SU-DHL-6 (cell line): ENCODE measurements at regions not wholly inside any gene's neighbourhood (a gene's known extent, or its start where the extent isn't known, plus 50 kb on each side); places are given as distances from the start of the nearest gene placed in this dataset.

Source experiments
- EZH2phosphoT487 ChIP-seq: fragments of 200-600 bp; sonication (generic), shearing (Covaris generic); conservative IDR thresholded peaks from 2 replicates; pipeline ENCODE4 v1.6.1; 2018; ENCODE audit warnings: mild to moderate bottlenecking, antibody characterized with exemption, low read length, moderate library complexity, mixed read lengths
- TF ChIP-seq, protein P1 (sequence below): fragments of 200-600 bp; sonication (generic); IDR thresholded peaks from one replicate; pipeline ENCODE4 v1.5.1; 2017; ENCODE audit warnings: antibody characterized with exemption, mild to moderate bottlenecking, low read length, moderate library complexity; ENCODE audit not compliant: insufficient read depth, poor library complexity, severe bottlenecking

DNA sequence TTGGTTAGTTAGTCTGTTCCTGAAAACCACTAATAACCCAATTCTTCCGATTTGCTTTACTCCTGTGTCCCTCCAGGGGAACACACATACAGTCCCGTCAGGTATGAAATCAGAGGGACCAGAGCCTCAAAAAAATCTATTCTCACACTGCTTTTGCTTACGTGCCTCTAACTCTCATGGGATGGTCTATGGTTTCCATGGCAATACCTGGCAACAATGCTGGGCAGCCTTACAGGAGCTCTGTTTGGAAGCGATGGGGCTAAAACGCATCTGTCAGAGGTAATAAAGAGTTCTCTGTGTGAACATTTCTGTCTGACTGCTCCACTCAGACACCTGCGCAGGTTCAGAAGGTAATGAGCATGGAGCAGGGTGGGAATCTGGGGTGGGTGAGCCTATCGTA lies 376.2 kb downstream of the GXYLT1 start:
- TF ChIP-seq, protein P1, sequence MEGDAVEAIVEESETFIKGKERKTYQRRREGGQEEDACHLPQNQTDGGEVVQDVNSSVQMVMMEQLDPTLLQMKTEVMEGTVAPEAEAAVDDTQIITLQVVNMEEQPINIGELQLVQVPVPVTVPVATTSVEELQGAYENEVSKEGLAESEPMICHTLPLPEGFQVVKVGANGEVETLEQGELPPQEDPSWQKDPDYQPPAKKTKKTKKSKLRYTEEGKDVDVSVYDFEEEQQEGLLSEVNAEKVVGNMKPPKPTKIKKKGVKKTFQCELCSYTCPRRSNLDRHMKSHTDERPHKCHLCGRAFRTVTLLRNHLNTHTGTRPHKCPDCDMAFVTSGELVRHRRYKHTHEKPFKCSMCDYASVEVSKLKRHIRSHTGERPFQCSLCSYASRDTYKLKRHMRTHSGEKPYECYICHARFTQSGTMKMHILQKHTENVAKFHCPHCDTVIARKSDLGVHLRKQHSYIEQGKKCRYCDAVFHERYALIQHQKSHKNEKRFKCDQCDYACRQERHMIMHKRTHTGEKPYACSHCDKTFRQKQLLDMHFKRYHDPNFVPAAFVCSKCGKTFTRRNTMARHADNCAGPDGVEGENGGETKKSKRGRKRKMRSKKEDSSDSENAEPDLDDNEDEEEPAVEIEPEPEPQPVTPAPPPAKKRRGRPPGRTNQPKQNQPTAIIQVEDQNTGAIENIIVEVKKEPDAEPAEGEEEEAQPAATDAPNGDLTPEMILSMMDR, result no peak
- TF ChIP-seq EZH2phosphoT487, result no peak
